ENCODE measurements at regions not wholly inside any gene's neighbourhood (a gene's known extent, or its start where the extent isn't known, plus 50 kb on each side); places are given as distances from the start of the nearest gene placed in this dataset.

DNA sequence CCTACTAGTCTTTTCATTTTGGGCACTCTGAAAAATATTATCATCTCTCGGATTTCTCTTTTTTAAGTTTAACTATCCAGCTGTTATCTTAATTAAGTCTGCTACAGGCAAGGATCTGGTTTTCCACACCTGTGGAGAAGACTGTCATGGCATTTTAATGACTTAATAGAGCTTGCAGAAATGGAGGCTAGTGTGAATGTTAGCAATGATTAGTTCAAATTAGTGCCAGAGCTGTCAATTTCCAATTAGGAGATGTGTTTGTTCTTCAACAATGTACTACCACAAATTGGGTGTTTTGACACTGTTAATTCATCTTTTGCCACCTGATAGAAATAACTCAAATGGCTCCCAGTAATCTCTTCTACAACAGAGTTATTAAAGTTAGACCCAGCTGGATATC, 2023.0 kb upstream of the CDH9 start:
- H2BK20ac ChIP-seq (ENCODE audit: low read length): no peak overlapping the region
- 0 out of 4 replicates have a peak, but pooled peaks cover 0 to 2% of the 10 kb centered on the region in 2 experiments for H3K9me3 ChIP-seq (ENCODE audit: insufficient read depth in 2 of 2, low read depth in 1 of 2, low read length in 1 of 2)
- no peak overlapping the region for H3K4ac ChIP-seq (replicated peaks; ENCODE audit: insufficient read length, low read depth, low read length)
- no peak overlapping the region for H2BK120ac ChIP-seq (replicated peaks; ENCODE audit: low read depth, low read length)
- H3K9ac ChIP-seq (replicated peaks in 1 of 4; ENCODE audit: extremely low read depth in 1 of 4, low read depth in 3 of 4, low read length in 3 of 4): no peak overlapping the region
- no peak overlapping the region for H3K4me3 ChIP-seq (ENCODE audit: extremely low read depth in 1 of 4, insufficient read depth in 2 of 4, low read depth in 3 of 4, low read length in 4 of 4)
- H2BK15ac ChIP-seq (ENCODE audit: low read length): no peak overlapping the region
- no peak overlapping the region for H3K56ac ChIP-seq (replicated peaks; ENCODE audit: insufficient read length, low read depth, low read length)
- H2AK5ac ChIP-seq (ENCODE audit: low read depth, low read length): no peak overlapping the region
- H2BK5ac ChIP-seq (ENCODE audit: low read depth, low read length): no peak overlapping the region
- H3K14ac ChIP-seq (ENCODE audit: insufficient read length): no peak overlapping the region
- H4K8ac ChIP-seq (ENCODE audit: extremely low read depth, insufficient read depth, low read length): no peak overlapping the region
- no peak overlapping the region for H3K23ac ChIP-seq (ENCODE audit: insufficient read length)
- no peak overlapping the region for H4K5ac ChIP-seq (ENCODE audit: insufficient read length, low read depth, low read length)
- H4K20me1 ChIP-seq (replicated peaks in 1 of 2; ENCODE audit: control insufficient read depth in 1 of 2, insufficient read depth in 2 of 2, low read length in 2 of 2): no peaks in the 10 kb centered on the region
- H3K27ac ChIP-seq (ENCODE audit: low read depth, low read length): no peak overlapping the region
- H3K4me1 ChIP-seq (replicated peaks in 1 of 4; ENCODE audit: control insufficient read depth in 3 of 4, insufficient read depth in 4 of 4, low read length in 3 of 4): no peaks in the 10 kb centered on the region
- TF ChIP-seq SIRT6 (IDR thresholded peaks at IDR 0.05; ENCODE audit: low read length): no peak
- no peak overlapping the region for H3K18ac ChIP-seq (ENCODE audit: extremely low read depth, low read length)
- H3K23me2 ChIP-seq (ENCODE audit: low read depth, low read length): no peaks in the 10 kb centered on the region; the same call in 1 of the 2 replicates
- CTCF ChIA-PET (ENCODE audit: partially characterized antibody): no interaction called here
- H3K79me2 ChIP-seq (ENCODE audit: control insufficient read depth in 1 of 2, insufficient read depth in 2 of 2, low read length in 2 of 2): no peaks in the 10 kb centered on the region
- no peak overlapping the region for H4K91ac ChIP-seq (replicated peaks; ENCODE audit: insufficient read length, low read length)
- no peaks in the 10 kb centered on the region for H3K36me3 ChIP-seq (ENCODE audit: control insufficient read depth in 2 of 4, insufficient read depth in 4 of 4, low read length in 3 of 4)
- 95% methylated on average over 1 of the region's 1 CpG; no CpG with 5 or more reads in 1 of the 2 experiments for WGBS, 2 experiments (ENCODE audit: extremely low coverage in 1 of 2, insufficient coverage in 1 of 2, insufficient read length in 1 of 2, insufficient replicate concordance in 2 of 2, low coverage in 1 of 2, low lambda C conversion rate in 2 of 2, missing lambda C conversion rate in 1 of 2)
- H3K4me2 ChIP-seq (ENCODE audit: insufficient read depth in 1 of 2, low read depth in 2 of 2, low read length in 2 of 2): no peak overlapping the region
- no peak overlapping the region for H2BK12ac ChIP-seq (ENCODE audit: low read depth, low read length)
- no peaks in the 10 kb centered on the region for H3K27me3 ChIP-seq (replicated peaks in 1 of 4; ENCODE audit: control insufficient read depth in 3 of 4, extremely low read depth in 1 of 4, insufficient read depth in 3 of 4, low read length in 3 of 4)
- no peak for DNase-seq (ENCODE audit: low read depth in 1 of 2, low spot score in 2 of 2)
- H2AFZ ChIP-seq (ENCODE audit: low read length): no peak overlapping the region
- no peak for FAIRE-seq
- no peaks in the 10 kb centered on the region for H3K79me1 ChIP-seq (ENCODE audit: low read depth, low read length)
- POLR2A ChIA-PET (ENCODE audit: partially characterized antibody): no interaction called here

Data from H1 (cell line).